DND-41 (cell line): ENCODE measurements at regions not wholly inside any gene's neighbourhood (a gene's known extent, or its start where the extent isn't known, plus 50 kb on each side); places are given as distances from the start of the nearest gene placed in this dataset.

ENCODE experiments used
- ATAC-seq: fragments of 200-7000 bp; cut with Tn5 transposase; 3 replicates; pipeline ENCODE4 v1.9.1; 2021; ENCODE audit warnings: low read depth; ENCODE audit not compliant: insufficient read depth
- DNase-seq: peaks from one replicate; pipeline ENCODE4 v3.0.0-alpha.2; 2020
- H2AFZ ChIP-seq: 2 replicates; pipeline ENCODE4 v1.6.0; 2012; ENCODE audit warnings: low read depth, low read length
- H3K27ac ChIP-seq: 2 replicates; pipeline ENCODE4 v1.5.1; 2012; ENCODE audit warnings: low read length, inconsistent platforms
- H3K27me3 ChIP-seq: fragments of 200-600 bp; sonication (generic); 2 replicates; pipeline ENCODE4 v1.6.0; 2012; ENCODE audit warnings: low read length, mild to moderate bottlenecking, inconsistent platforms; ENCODE audit not compliant: insufficient read depth, poor library complexity
- H3K36me3 ChIP-seq: 2 replicates; pipeline ENCODE4 v1.5.1; 2012; ENCODE audit warnings: low read length, inconsistent platforms; ENCODE audit not compliant: insufficient read depth
- H3K4me1 ChIP-seq: 2 replicates; pipeline ENCODE4 v1.5.1; 2012; ENCODE audit warnings: mild to moderate bottlenecking, low read length; ENCODE audit not compliant: insufficient read depth
- H3K4me2 ChIP-seq: 2 replicates; pipeline ENCODE4 v1.6.0; 2012; ENCODE audit warnings: mild to moderate bottlenecking, moderate library complexity, low read length, inconsistent platforms; ENCODE audit not compliant: insufficient read depth
- H3K4me3 ChIP-seq, 2 experiments: fragments of 200-600 bp in 1 of 2; shearing (Covaris generic) in 1 of 2; 2 replicates each; pipeline ENCODE4 v1.5.1; 2012 to 2016; ENCODE audit warnings: inconsistent platforms in 2 of 2, low read length in 2 of 2, mild to moderate bottlenecking in 2 of 2, low read depth in 1 of 2, moderate library complexity in 1 of 2
- H3K79me2 ChIP-seq: 2 replicates; pipeline ENCODE4 v1.6.0; 2012; ENCODE audit warnings: low read length, inconsistent platforms; ENCODE audit not compliant: insufficient read depth
- H3K9ac ChIP-seq: 2 replicates; pipeline ENCODE4 v1.6.0; 2012; ENCODE audit warnings: low read depth, mild to moderate bottlenecking, inconsistent platforms, low read length, moderate library complexity
- H3K9me3 ChIP-seq: 2 replicates; pipeline ENCODE4 v1.5.1; 2012; ENCODE audit warnings: low read length, moderate library complexity, mild to moderate bottlenecking, inconsistent platforms; ENCODE audit not compliant: insufficient read depth, severe bottlenecking
- H4K20me1 ChIP-seq: 2 replicates; pipeline ENCODE4 v1.6.0; 2012; ENCODE audit warnings: low read length; ENCODE audit not compliant: insufficient read depth
- CTCF ChIP-seq: IDR thresholded peaks from 2 replicates; pipeline ENCODE4 v1.5.1; 2012; ENCODE audit warnings: borderline replicate concordance, low read length, moderate library complexity, mild to moderate bottlenecking; ENCODE audit not compliant: poor library complexity, severe bottlenecking; ENCODE audit errors: extremely low read depth
- EZH2 ChIP-seq: IDR thresholded peaks from 3 replicates; pipeline ENCODE4 v1.6.1; 2012; ENCODE audit warnings: borderline replicate concordance, low read depth, mild to moderate bottlenecking, moderate library complexity, low read length, inconsistent platforms; ENCODE audit not compliant: severe bottlenecking

GRCh38 chr9:86503942-86504341 lies 149.7 kb upstream of the TUT7 start:
- H3K9me3 ChIP-seq = no peaks in the 10 kb centered on the region
- no peak overlapping the region for H3K4me3 ChIP-seq
- H3K9ac ChIP-seq = no peak overlapping the region
- no peaks in the 10 kb centered on the region for H4K20me1 ChIP-seq
- DNase-seq (no peak), ATAC-seq (no peak)
- no peaks in the 10 kb centered on the region for H3K36me3 ChIP-seq
- no peak overlapping the region for H3K27ac ChIP-seq
- TF ChIP-seq CTCF (no peak), EZH2 (no peak)
- H3K4me1 ChIP-seq = no peaks in the 10 kb centered on the region
- H3K27me3 ChIP-seq = no peaks in the 10 kb centered on the region
- no peak overlapping the region for H2AFZ ChIP-seq
- no peaks in the 10 kb centered on the region for H3K79me2 ChIP-seq
- no peak overlapping the region for H3K4me2 ChIP-seq

GRCh38 chr9:86503314-86503713 lies 149.1 kb upstream of the TUT7 start:
- ATAC-seq (no peak), DNase-seq (no peak)
- Histone ChIP-seq H3K79me2 (no peaks in the 10 kb centered on the region), H2AFZ (no peak overlapping the region), H3K27ac (no peak overlapping the region), H3K4me3 (no peak overlapping the region), H3K4me2 (no peak overlapping the region), H3K4me1 (no peaks in the 10 kb centered on the region), H3K27me3 (no peaks in the 10 kb centered on the region), H4K20me1 (no peaks in the 10 kb centered on the region), H3K9ac (no peak overlapping the region), H3K9me3 (no peaks in the 10 kb centered on the region), H3K36me3 (no peaks in the 10 kb centered on the region)
- no peak for TF ChIP-seq EZH2
- no peak for TF ChIP-seq CTCF

- H2AFZ ChIP-seq = no peak overlapping the region
- no peak overlapping the region for H3K4me3 ChIP-seq
- no peak for DNase-seq
- H3K36me3 ChIP-seq = no peaks in the 10 kb centered on the region
- H3K27ac ChIP-seq = no peak overlapping the region
- no peaks in the 10 kb centered on the region for H3K4me1 ChIP-seq
- H3K9me3 ChIP-seq = no peaks in the 10 kb centered on the region
- no peaks in the 10 kb centered on the region for H3K27me3 ChIP-seq
- no peak overlapping the region for H3K9ac ChIP-seq
- TF ChIP-seq EZH2 (no peak), CTCF (no peak)
- no peaks in the 10 kb centered on the region for H3K79me2 ChIP-seq
- no peak for ATAC-seq
- H3K4me2 ChIP-seq = no peak overlapping the region
- no peaks in the 10 kb centered on the region for H4K20me1 ChIP-seq
These were observed 146.6 kb upstream of the TUT7 start for GRCh38 chr9:86500667-86501435.
